B cell (primary cell): ENCODE measurements at regions not wholly inside any gene's neighbourhood (a gene's known extent, or its start where the extent isn't known, plus 50 kb on each side); places are given as distances from the start of the nearest gene placed in this dataset.

Experiments
- CTCF ChIP-seq: fragments of 200-600 bp; IDR thresholded peaks from one replicate; pipeline ENCODE4 v1.8.0; 2022; ENCODE audit warnings: antibody characterized with exemption, mild to moderate bottlenecking
- EZH2 ChIP-seq: IDR thresholded peaks from 2 replicates; pipeline ENCODE4 v1.6.1; 2012; ENCODE audit warnings: borderline replicate concordance, low read depth, mild to moderate bottlenecking, moderate library complexity, low read length; ENCODE audit not compliant: insufficient read depth, poor library complexity, severe bottlenecking

GRCh38 chr5:73321757-73322436 is 126.7 kb downstream of the FOXD1 start:
- TF ChIP-seq CTCF = no peak
- no peak for TF ChIP-seq EZH2
